ENCODE measurements at regions not wholly inside any gene's neighbourhood (a gene's known extent, or its start where the extent isn't known, plus 50 kb on each side); places are given as distances from the start of the nearest gene placed in this dataset.

GRCh38 chr3:132927896-132928295 is 110.3 kb upstream of the TMEM108 start:
- TF ChIP-seq CTCF (conservative IDR thresholded peaks at IDR 0.05 in 1 of 2, IDR thresholded peaks at IDR 0.05 in 1 of 2; ENCODE audit: low read depth in 1 of 2, low read length in 2 of 2) (no peak), EZH2 (IDR thresholded peaks at IDR 0.05; ENCODE audit: low read length, missing control alignments) (no peak)

All from fibroblast of lung (primary cell).